HG02610 (cell line): ENCODE measurements at regions not wholly inside any gene's neighbourhood (a gene's known extent, or its start where the extent isn't known, plus 50 kb on each side); places are given as distances from the start of the nearest gene placed in this dataset.

ENCODE experiments used
- ATAC-seq: cut with Tn5 transposase; IDR thresholded peaks from one replicate; pipeline ENCODE4 v1.9.1; 2021; ENCODE audit warnings: mild to moderate bottlenecking, moderate library complexity; ENCODE audit not compliant: unreplicated experiment

GRCh38 chr14:101115652-101116051, 212.1 kb upstream of the RTL1 start:
- no peak for ATAC-seq

- ATAC-seq: no peak
Observed at GRCh38 chr14:101116065-101116464, 212.5 kb upstream of the RTL1 start.

GRCh38 chr14:101116486-101117130, 213.1 kb upstream of the RTL1 start:
- no peak for ATAC-seq

GRCh38 chr14:101117543-101117942, 214.0 kb upstream of the RTL1 start:
- ATAC-seq: no peak

- no peak for ATAC-seq
Observed at GRCh38 chr14:101118233-101118632, 214.7 kb upstream of the RTL1 start.

GRCh38 chr14:101118746-101119591, 215.4 kb upstream of the RTL1 start:
- ATAC-seq: no peak

- ATAC-seq: no peak
Observed at GRCh38 chr14:101119830-101120571, 216.5 kb upstream of the RTL1 start.

- ATAC-seq: no peak
Observed at GRCh38 chr14:101120641-101121507, 217.4 kb upstream of the RTL1 start.

GRCh38 chr14:101121508-101122139, 218.1 kb upstream of the RTL1 start:
- no peak for ATAC-seq

GRCh38 chr14:101122237-101123141, 219.0 kb upstream of the RTL1 start:
- no peak for ATAC-seq

- no peak for ATAC-seq
Observed at GRCh38 chr14:101123618-101124510, 220.3 kb upstream of the RTL1 start.

GRCh38 chr14:101124815-101125214, 221.3 kb upstream of the RTL1 start:
- no peak for ATAC-seq

- ATAC-seq: no peak
Observed at GRCh38 chr14:101125313-101125712, 221.8 kb upstream of the RTL1 start.

GRCh38 chr14:101125719-101126651, 222.5 kb upstream of the RTL1 start:
- no peak for ATAC-seq

GRCh38 chr14:101126731-101127130, 223.2 kb upstream of the RTL1 start:
- no peak for ATAC-seq

- ATAC-seq: no peak
Observed at GRCh38 chr14:101127224-101127623, 223.7 kb upstream of the RTL1 start.
